SU-DHL-6 (cell line): ENCODE measurements at regions not wholly inside any gene's neighbourhood (a gene's known extent, or its start where the extent isn't known, plus 50 kb on each side); places are given as distances from the start of the nearest gene placed in this dataset.
"Not testable (repeated sequence)": the region's sequence is repeated elsewhere in the genome, so short reads cannot be mapped to it uniquely, and the experiment has no call there.

ENCODE experiments used
- H2AFZ ChIP-seq: fragments of 200-600 bp; sonication (generic); 2 replicates; pipeline ENCODE4 v1.6.1; 2014; ENCODE audit warnings: low read depth, mild to moderate bottlenecking, moderate library complexity, mixed read lengths, antibody characterized with exemption, low read length; ENCODE audit not compliant: severe bottlenecking
- H3F3A ChIP-seq: fragments of 200-600 bp; shearing (Covaris generic); 2 replicates; pipeline ENCODE4 v1.6.0; 2016; ENCODE audit warnings: antibody characterized with exemption, mild to moderate bottlenecking; ENCODE audit not compliant: insufficient read depth
- H3K27ac ChIP-seq: fragments of 200-600 bp; sonication (generic); 2 replicates; pipeline ENCODE4 v1.5.1; 2016; ENCODE audit warnings: low read depth, mild to moderate bottlenecking, low read length, moderate library complexity, mixed read lengths
- H3K27me3 ChIP-seq: fragments of 200-600 bp; sonication (generic), shearing (Covaris generic); 2 replicates; pipeline ENCODE4 v1.6.0; 2014; ENCODE audit warnings: mild to moderate bottlenecking, low read length
- H3K36me3 ChIP-seq: fragments of 200-600 bp; sonication (generic); 2 replicates; pipeline ENCODE4 v1.6.1; 2014; ENCODE audit warnings: mild to moderate bottlenecking, low read length, mixed read lengths
- H3K4me2 ChIP-seq: fragments of 300-600, 200-600 bp; shearing (Covaris generic), sonication (generic); 2 replicates; pipeline ENCODE4 v1.6.0; 2014; ENCODE audit warnings: low read length, low read depth, mild to moderate bottlenecking; ENCODE audit not compliant: poor library complexity, severe bottlenecking
- H3K4me3 ChIP-seq: fragments of 200-600 bp; sonication (generic); 2 replicates; pipeline ENCODE4 v1.5.1; 2014; ENCODE audit warnings: antibody characterized with exemption, low read length, mild to moderate bottlenecking, mixed read lengths; ENCODE audit not compliant: insufficient read depth, poor library complexity, severe bottlenecking
- H3K79me2 ChIP-seq: fragments of 200-600 bp; sonication (generic); 2 replicates; pipeline ENCODE4 v1.6.1; 2014; ENCODE audit warnings: mild to moderate bottlenecking, low read length, moderate library complexity; ENCODE audit not compliant: insufficient read depth
- H3K9ac ChIP-seq: fragments of 200-600 bp; sonication (generic); 2 replicates; pipeline ENCODE4 v1.7.0; 2014; ENCODE audit warnings: mild to moderate bottlenecking, low read length
- H3K9me2 ChIP-seq: fragments of 200-600 bp; sonication (generic); replicated peaks from 2 replicates; pipeline ENCODE4 v1.6.1; 2014; ENCODE audit warnings: low read length; ENCODE audit not compliant: insufficient read depth
- H3K9me3 ChIP-seq: fragments of 200-600 bp; sonication (generic); 2 replicates; pipeline ENCODE4 v1.6.1; 2014; ENCODE audit warnings: low read length, mixed read lengths; ENCODE audit not compliant: insufficient read depth
- H4K20me1 ChIP-seq: fragments of 200-600 bp; sonication (generic); 2 replicates; pipeline ENCODE4 v1.6.1; 2014; ENCODE audit warnings: low read depth, mild to moderate bottlenecking, antibody characterized with exemption, low read length, moderate library complexity, mixed read lengths
- CTCF ChIP-seq: fragments of 200-600 bp; sonication (generic); IDR thresholded peaks from one replicate; pipeline ENCODE4 v1.5.1; 2017; ENCODE audit warnings: antibody characterized with exemption, mild to moderate bottlenecking, low read length, moderate library complexity; ENCODE audit not compliant: insufficient read depth, poor library complexity, severe bottlenecking
- EZH2phosphoT487 ChIP-seq: fragments of 200-600 bp; sonication (generic), shearing (Covaris generic); conservative IDR thresholded peaks from 2 replicates; pipeline ENCODE4 v1.6.1; 2018; ENCODE audit warnings: mild to moderate bottlenecking, antibody characterized with exemption, low read length, moderate library complexity, mixed read lengths

- Histone ChIP-seq H3K27ac (no peak overlapping the region), H3K79me2 (no peaks in the 10 kb centered on the region), H3K4me2 (no peak overlapping the region), H3K36me3 (no peaks in the 10 kb centered on the region), H2AFZ (no peak overlapping the region), H3F3A (no peaks in the 10 kb centered on the region), H3K27me3 (no peaks in the 10 kb centered on the region), H3K4me3 (no peak overlapping the region), H3K9me3 (no peaks in the 10 kb centered on the region), H4K20me1 (no peaks in the 10 kb centered on the region), H3K9me2 (no peaks in the 10 kb centered on the region), H3K9ac (no peak overlapping the region)
- no peak for TF ChIP-seq CTCF
- no peak for TF ChIP-seq EZH2phosphoT487
Observed at GRCh38 chr9:97179616-97180015, 127.8 kb upstream of the CCDC180 start.

DNA sequence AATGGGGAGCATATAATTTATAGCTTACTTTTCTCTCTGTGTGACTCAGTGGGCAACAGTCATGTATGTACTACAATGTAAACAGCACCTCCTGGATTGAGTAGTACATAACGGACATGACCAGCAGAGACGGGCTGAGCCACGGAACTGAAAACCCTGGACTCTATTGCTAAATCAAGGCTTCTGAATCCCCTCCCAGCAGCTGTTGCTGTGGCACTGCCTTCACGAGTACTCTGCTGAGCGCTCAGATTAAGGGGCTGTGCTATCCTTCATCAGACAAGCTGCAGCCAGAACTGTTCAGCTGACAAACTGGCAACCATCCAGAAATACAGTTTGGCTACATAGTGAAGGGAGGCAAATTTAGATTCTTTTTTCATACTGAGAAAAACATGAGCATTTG is 131.3 kb upstream of the CCDC180 start:
- no peaks in the 10 kb centered on the region for H3K79me2 ChIP-seq
- no peak overlapping the region for H3K4me3 ChIP-seq
- no peak overlapping the region for H2AFZ ChIP-seq
- no peaks in the 10 kb centered on the region for H3K9me2 ChIP-seq
- no peaks in the 10 kb centered on the region for H4K20me1 ChIP-seq
- H3F3A ChIP-seq = no peaks in the 10 kb centered on the region
- H3K9me3 ChIP-seq = no peaks in the 10 kb centered on the region
- H3K9ac ChIP-seq = no peak overlapping the region
- no peak overlapping the region for H3K27ac ChIP-seq
- H3K27me3 ChIP-seq = no peaks in the 10 kb centered on the region
- TF ChIP-seq CTCF = no peak
- no peak for TF ChIP-seq EZH2phosphoT487
- H3K36me3 ChIP-seq = no peaks in the 10 kb centered on the region
- no peak overlapping the region for H3K4me2 ChIP-seq

DNA sequence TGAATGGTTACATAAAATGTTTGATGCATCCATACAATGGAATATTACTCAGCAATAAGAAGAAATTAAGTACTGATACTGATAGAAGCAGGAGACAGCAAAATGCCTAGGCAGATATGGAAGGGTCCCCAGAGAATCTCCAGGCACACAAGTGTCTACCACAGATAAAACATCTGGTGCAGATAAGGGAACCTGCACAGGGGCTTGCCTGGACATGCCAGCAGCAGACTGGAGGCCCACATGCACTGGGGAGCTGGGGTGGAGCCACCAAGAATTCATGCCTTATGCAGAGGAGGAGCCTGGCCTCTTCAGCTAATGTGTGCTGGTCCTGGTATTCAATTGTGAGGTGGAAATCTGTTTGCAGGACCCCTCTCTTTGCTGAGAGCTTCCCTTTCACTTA is 129.2 kb upstream of the CTSV start:
- H2AFZ ChIP-seq, H3K27ac ChIP-seq, H3K36me3 ChIP-seq: not testable (repeated sequence)

DNA sequence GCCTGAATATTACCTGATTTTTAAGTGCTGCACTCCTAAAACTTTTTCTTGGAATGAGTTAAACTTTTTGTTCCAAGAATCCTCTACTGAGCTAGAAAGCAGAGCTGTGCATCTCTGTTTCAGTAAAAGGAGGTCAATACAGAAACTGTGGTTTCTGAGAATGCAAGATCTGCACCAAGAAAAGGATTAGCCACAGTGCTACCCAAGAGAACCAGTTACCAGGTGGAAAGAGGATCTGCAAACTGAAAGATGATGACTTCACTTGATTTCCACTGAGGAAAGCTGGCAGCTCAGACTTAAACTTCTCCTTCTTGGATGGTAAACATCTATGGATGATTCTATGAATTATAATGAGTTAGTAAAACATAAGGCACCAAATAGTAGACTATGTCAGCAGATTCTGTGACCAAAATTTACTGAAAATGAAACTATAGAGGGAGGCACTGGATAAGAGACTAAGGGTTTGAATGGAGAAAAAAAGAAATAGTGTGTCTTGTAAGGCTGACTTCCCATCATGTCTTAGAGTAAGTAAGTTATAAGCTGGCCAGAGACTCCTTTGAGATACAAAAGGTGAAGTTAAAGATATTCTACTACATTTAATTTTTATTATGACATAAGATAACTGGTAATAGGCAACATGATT is 127.7 kb upstream of the CTSV start:
- not testable (repeated sequence) for H3F3A ChIP-seq, H3K9ac ChIP-seq, H4K20me1 ChIP-seq, H3K9me2 ChIP-seq, H3K4me2 ChIP-seq, H3K4me3 ChIP-seq, H2AFZ ChIP-seq, H3K27ac ChIP-seq, H3K9me3 ChIP-seq, H3K27me3 ChIP-seq, H3K79me2 ChIP-seq, H3K36me3 ChIP-seq

More for the DNA sequence above, 129.2 kb upstream of the CTSV start:
- H3F3A ChIP-seq, H3K9ac ChIP-seq, H4K20me1 ChIP-seq, H3K9me3 ChIP-seq, H3K79me2 ChIP-seq, H3K4me3 ChIP-seq, H3K9me2 ChIP-seq, H3K4me2 ChIP-seq, H3K27me3 ChIP-seq: not testable (repeated sequence)
